Naive thymus-derived CD4-positive, alpha-beta T cell (primary cell): ENCODE measurements at regions not wholly inside any gene's neighbourhood (a gene's known extent, or its start where the extent isn't known, plus 50 kb on each side); places are given as distances from the start of the nearest gene placed in this dataset.

Source experiments
- ATAC-seq: fragments of 150-1000 bp; cut with Tn5 transposase; 2 replicates; pipeline ENCODE4 v1.10.0; 2021; ENCODE audit warnings: mild to moderate bottlenecking, moderate library complexity
- CTCF ChIA-PET: fragments of 350-600 bp; sonication (Branson Sonifier 250); formaldehyde crosslinking; loops from one replicate; lab custom pipeline; 2021; ENCODE audit warnings: antibody characterized with exemption; lab: Charles Lee
- POLR2A ChIA-PET: fragments of 350-600 bp; sonication (Branson Sonifier 250); formaldehyde crosslinking; loops from one replicate; lab custom pipeline; 2021; ENCODE audit warnings: antibody characterized with exemption, inconsistent platforms; lab: Charles Lee
- DNase-seq, 9 donors: peaks; one replicate each; pipeline versions ENCODE4 v3.0.0 to v3.0.0-alpha.2; 2020 to 2022; ENCODE audit warnings: mixed read lengths in 1 of 9
- H3K27ac ChIP-seq: one replicate; pipeline ENCODE4 v1.7.0; 2013; ENCODE audit warnings: mild to moderate bottlenecking, low read depth, low read length, moderate library complexity
- H3K27me3 ChIP-seq, 2 donors: one replicate each; pipeline ENCODE4 v1.7.0; 2013; ENCODE audit warnings: low read length in 2 of 2, mild to moderate bottlenecking in 2 of 2, moderate library complexity in 2 of 2; ENCODE audit not compliant: control insufficient read depth in 2 of 2, insufficient read depth in 2 of 2
- H3K36me3 ChIP-seq, 3 experiments: 1 replicate in 2 of 3; 2 replicates in 1 of 3; pipeline ENCODE4 v1.7.0; 2013; ENCODE audit warnings: low read length in 3 of 3, mild to moderate bottlenecking in 3 of 3, moderate library complexity in 1 of 3; ENCODE audit not compliant: insufficient read depth in 3 of 3, control insufficient read depth in 2 of 3
- H3K4me1 ChIP-seq, 2 donors: one replicate each; pipeline ENCODE4 v1.7.0; 2013; ENCODE audit warnings: low read length in 2 of 2, mild to moderate bottlenecking in 2 of 2, moderate library complexity in 1 of 2; ENCODE audit not compliant: control insufficient read depth in 2 of 2, insufficient read depth in 2 of 2
- H3K4me3 ChIP-seq: 2 replicates; pipeline ENCODE4 v1.7.0; 2013; ENCODE audit warnings: mild to moderate bottlenecking, low read length
- H3K9me3 ChIP-seq, 3 experiments: 1 replicate in 2 of 3; 2 replicates in 1 of 3; pipeline ENCODE4 v1.7.0; 2013; ENCODE audit warnings: low read length in 3 of 3; ENCODE audit not compliant: control insufficient read depth in 2 of 3
- H3K27ac Mint-ChIP-seq, 9 donors: one replicate each; pipeline ENCODE4 v1.8.0; 2020 to 2022; ENCODE audit warnings: mixed read lengths in 9 of 9, mild to moderate bottlenecking in 8 of 9, moderate library complexity in 5 of 9, inconsistent platforms in 2 of 9
- H3K27me3 Mint-ChIP-seq, 5 donors: one replicate each; pipeline ENCODE4 v1.8.0; 2021 to 2022; ENCODE audit warnings: mixed read lengths in 5 of 5, mild to moderate bottlenecking in 1 of 5
- H3K36me3 Mint-ChIP-seq, 5 donors: one replicate each; pipeline ENCODE4 v1.8.0; 2020 to 2022; ENCODE audit warnings: mixed read lengths in 5 of 5, mild to moderate bottlenecking in 3 of 5, inconsistent platforms in 1 of 5
- H3K4me1 Mint-ChIP-seq, 7 donors: one replicate each; pipeline ENCODE4 v1.8.0; 2020 to 2022; ENCODE audit warnings: mixed read lengths in 7 of 7, mild to moderate bottlenecking in 3 of 7, inconsistent platforms in 1 of 7
- H3K4me3 Mint-ChIP-seq, 10 donors: one replicate each; pipeline ENCODE4 v1.8.0; 2020 to 2022; ENCODE audit warnings: mild to moderate bottlenecking in 10 of 10, mixed read lengths in 10 of 10, moderate library complexity in 6 of 10, inconsistent platforms in 2 of 10
- H3K9me3 Mint-ChIP-seq, 11 donors: one replicate each; pipeline ENCODE4 v1.8.0; 2020 to 2022; ENCODE audit warnings: mixed read lengths in 11 of 11, mild to moderate bottlenecking in 4 of 11, inconsistent platforms in 1 of 11, moderate library complexity in 1 of 11
- intact Hi-C, 2 donors: fragments of 100-400 bp; cut with micrococcal nuclease; formaldehyde crosslinking; loops; one replicate each; pipeline ENCODE4 v1.15.1; 2023

DNA sequence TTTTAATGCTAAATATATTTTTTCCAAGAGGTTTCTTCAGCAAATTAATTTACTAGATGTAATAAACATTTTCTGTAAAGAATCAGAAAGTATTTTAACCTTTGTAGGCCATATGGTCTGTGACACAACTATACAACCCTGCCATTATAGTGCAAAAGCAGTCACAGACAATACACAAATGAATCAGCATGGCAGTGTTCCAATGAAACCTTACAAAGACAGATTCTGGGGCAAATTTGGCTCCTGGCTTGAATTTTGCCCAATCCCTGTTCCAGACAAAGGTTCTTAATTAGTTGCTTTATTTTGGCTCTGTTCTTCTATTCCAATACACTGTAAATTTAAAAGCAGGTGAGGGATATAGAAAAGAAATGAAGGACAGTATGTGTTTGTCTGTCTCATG lies 352.5 kb downstream of the C12orf50 start:
- Histone ChIP-seq H3K27me3 (no peaks in the 10 kb centered on the region), H3K4me1 (no peaks in the 10 kb centered on the region), H3K27ac (no peak overlapping the region), H3K4me3 (no peak overlapping the region), H3K36me3 (no peaks in the 10 kb centered on the region), H3K9me3 (no peaks in the 10 kb centered on the region)
- intact Hi-C loops = no loop called here
- CTCF ChIA-PET = no interaction called here
- POLR2A ChIA-PET = no interaction called here
- ATAC-seq = no peak
- Mint-ChIP-seq H3K36me3 (no peaks in the 10 kb centered on the region), H3K9me3 (peaks cover 0 to 11% (median 0%) of the 10 kb centered on the region in 11 donors), H3K27me3 (peaks cover 0 to 4% (median 0%) of the 10 kb centered on the region in 5 donors), H3K27ac (no peak overlapping the region), H3K4me1 (no peaks in the 10 kb centered on the region), H3K4me3 (no peak overlapping the region)
- DNase-seq = no peak

DNA sequence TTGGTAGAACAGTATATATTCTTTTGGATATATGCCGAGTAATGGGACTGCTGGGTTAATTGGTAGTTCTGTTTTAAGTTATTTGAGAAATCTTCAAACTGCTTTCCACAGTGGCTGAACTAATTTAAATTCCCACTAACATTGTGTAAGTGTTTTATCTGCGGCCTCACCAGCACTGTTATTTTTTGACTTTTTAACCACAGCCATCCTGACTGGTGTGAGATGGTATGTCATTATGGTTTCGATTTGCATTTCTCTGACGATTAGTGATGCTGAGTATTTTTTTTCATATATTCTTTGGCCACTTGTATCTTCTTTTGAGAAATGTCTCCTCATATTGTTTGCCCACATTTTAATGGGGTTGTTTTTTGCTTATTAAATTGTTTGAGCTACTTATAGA lies 357.4 kb downstream of the C12orf50 start:
- Histone ChIP-seq H3K9me3 (no peaks in the 10 kb centered on the region), H3K36me3 (no peaks in the 10 kb centered on the region), H3K27ac (no peak overlapping the region), H3K4me3 (no peak overlapping the region), H3K27me3 (no peaks in the 10 kb centered on the region), H3K4me1 (no peaks in the 10 kb centered on the region)
- Mint-ChIP-seq H3K4me1 (no peaks in the 10 kb centered on the region), H3K27ac (no peak overlapping the region), H3K9me3 (peaks cover 0 to 10% (median 0%) of the 10 kb centered on the region in 11 donors), H3K27me3 (peaks cover 0 to 4% (median 0%) of the 10 kb centered on the region in 5 donors), H3K36me3 (no peaks in the 10 kb centered on the region), H3K4me3 (no peak overlapping the region)
- intact Hi-C loops = no loop called here
- DNase-seq (no peak), ATAC-seq (no peak)
- CTCF ChIA-PET = no interaction called here
- POLR2A ChIA-PET = no interaction called here

DNA sequence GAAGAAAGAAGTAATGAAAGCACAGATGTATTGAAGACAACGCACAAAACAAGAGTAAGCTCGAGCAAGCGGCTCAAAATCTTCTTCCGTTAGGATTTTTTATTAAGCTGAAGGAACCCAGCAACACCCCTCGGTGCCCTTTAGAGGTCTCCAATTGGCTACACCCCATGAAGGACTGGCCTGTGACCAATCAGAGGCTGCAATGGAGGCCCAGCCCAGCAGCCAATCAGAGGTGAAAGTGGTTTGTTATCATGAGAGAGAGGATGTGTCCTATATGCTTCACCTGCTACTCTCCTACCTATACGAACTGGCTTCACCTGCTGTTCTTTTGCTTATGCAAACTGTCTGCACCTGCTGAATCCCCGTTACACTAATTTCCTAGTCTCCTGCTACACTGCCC lies 358.8 kb downstream of the C12orf50 start:
- peaks cover 0 to 6% (median 0%) of the 10 kb centered on the region in 11 donors for H3K9me3 Mint-ChIP-seq
- DNase-seq (no peak), ATAC-seq (no peak)
- ChIA-PET POLR2A (no interaction called here), CTCF (no interaction called here)
- no peak overlapping the region for H3K4me3 ChIP-seq
- peaks cover 0 to 1% (median 0%) of the 10 kb centered on the region in 5 donors for H3K27me3 Mint-ChIP-seq
- H3K9me3 ChIP-seq = no peaks in the 10 kb centered on the region
- H3K4me3 Mint-ChIP-seq = no peak overlapping the region
- intact Hi-C loops = no loop called here
- no peak overlapping the region for H3K27ac ChIP-seq
- H3K4me1 ChIP-seq = no peaks in the 10 kb centered on the region
- H3K36me3 ChIP-seq = no peaks in the 10 kb centered on the region
- H3K27me3 ChIP-seq = no peaks in the 10 kb centered on the region
- H3K27ac Mint-ChIP-seq = peak overlapping the region in 1 of 9 donors; percentile 1
- no peaks in the 10 kb centered on the region for H3K4me1 Mint-ChIP-seq
- H3K36me3 Mint-ChIP-seq = no peaks in the 10 kb centered on the region

DNA sequence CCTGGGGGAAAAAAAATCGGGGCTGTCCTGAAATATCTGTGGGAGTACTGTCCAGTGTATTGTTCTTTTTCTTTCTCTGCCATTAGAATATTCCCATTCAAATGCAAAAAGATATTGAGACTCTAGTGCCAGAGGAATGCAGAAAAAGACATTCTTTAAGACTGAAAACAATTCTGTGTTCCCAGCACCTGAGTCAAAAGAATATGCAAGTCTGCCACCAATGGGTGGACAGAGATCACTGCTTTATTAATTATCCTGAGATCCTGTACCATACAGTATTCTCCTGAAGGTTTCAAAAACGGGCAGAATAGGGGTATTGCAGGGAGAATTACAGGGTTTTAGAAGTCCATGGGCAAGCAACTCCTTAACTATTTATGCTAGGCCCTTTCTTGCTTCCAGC lies 361.8 kb downstream of the C12orf50 start:
- ChIA-PET POLR2A (no interaction called here), CTCF (no interaction called here)
- H3K9me3 ChIP-seq = no peaks in the 10 kb centered on the region
- no peak for DNase-seq
- no peaks in the 10 kb centered on the region for H3K4me1 ChIP-seq
- intact Hi-C loops = no loop called here
- ATAC-seq = no peak
- H3K36me3 ChIP-seq = no peaks in the 10 kb centered on the region
- Mint-ChIP-seq H3K27ac (no peak overlapping the region), H3K9me3 (peaks cover 0 to 4% (median 0%) of the 10 kb centered on the region in 11 donors), H3K4me3 (no peak overlapping the region), H3K36me3 (no peaks in the 10 kb centered on the region), H3K27me3 (no peaks in the 10 kb centered on the region), H3K4me1 (peaks cover 0 to 9% (median 2%) of the 10 kb centered on the region in 7 donors)
- no peaks in the 10 kb centered on the region for H3K27me3 ChIP-seq
- no peak overlapping the region for H3K4me3 ChIP-seq
- H3K27ac ChIP-seq = no peak overlapping the region

DNA sequence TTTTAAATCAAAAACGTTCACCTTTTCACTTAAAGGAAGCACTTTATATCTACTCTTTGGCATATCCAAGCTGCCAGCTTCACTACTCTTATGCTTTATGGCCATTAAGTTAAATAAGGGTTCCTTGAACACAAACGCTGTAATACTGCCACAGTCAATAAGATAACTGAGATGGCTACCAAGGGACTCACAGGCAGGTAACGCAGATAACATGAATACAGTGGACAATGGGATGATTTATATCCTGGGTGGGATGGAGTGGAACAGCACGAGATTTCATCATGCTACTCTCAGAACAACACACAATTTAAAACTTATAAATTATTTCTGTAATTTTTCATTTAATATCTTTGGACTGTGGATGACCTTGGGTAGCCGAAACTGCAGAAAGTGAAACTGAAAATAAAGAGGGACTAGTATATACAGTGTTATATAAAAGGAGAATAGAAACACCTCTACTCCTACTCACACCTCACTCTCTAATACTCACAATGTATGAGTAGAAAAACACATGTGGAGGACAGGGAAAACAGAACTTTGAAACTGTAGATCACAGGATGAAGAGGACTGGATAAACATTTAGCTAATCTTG lies 367.3 kb downstream of the C12orf50 start:
- peaks cover 0 to 1% (median 0%) of the 10 kb centered on the region in 11 donors for H3K9me3 Mint-ChIP-seq
- Histone ChIP-seq H3K27me3 (no peaks in the 10 kb centered on the region), H3K4me3 (peak overlapping the region; percentile 20), H3K36me3 (no peaks in the 10 kb centered on the region), H3K4me1 (no peaks in the 10 kb centered on the region), H3K9me3 (no peaks in the 10 kb centered on the region), H3K27ac (no peak overlapping the region)
- DNase-seq = no peak
- peaks cover 0 to 21% (median 4%) of the 10 kb centered on the region in 7 donors for H3K4me1 Mint-ChIP-seq
- H3K36me3 Mint-ChIP-seq = no peaks in the 10 kb centered on the region
- ATAC-seq = peak; percentile 51
- ChIA-PET POLR2A (no interaction called here), CTCF (no interaction called here)
- H3K27me3 Mint-ChIP-seq = no peaks in the 10 kb centered on the region
- H3K27ac Mint-ChIP-seq = peak overlapping the region in 2 of 9 donors; percentile 37 to 60
- H3K4me3 Mint-ChIP-seq = peak overlapping the region in 9 of 10 donors; percentile 1 to 72 (median 49)
- intact Hi-C loops = no loop called here

DNA sequence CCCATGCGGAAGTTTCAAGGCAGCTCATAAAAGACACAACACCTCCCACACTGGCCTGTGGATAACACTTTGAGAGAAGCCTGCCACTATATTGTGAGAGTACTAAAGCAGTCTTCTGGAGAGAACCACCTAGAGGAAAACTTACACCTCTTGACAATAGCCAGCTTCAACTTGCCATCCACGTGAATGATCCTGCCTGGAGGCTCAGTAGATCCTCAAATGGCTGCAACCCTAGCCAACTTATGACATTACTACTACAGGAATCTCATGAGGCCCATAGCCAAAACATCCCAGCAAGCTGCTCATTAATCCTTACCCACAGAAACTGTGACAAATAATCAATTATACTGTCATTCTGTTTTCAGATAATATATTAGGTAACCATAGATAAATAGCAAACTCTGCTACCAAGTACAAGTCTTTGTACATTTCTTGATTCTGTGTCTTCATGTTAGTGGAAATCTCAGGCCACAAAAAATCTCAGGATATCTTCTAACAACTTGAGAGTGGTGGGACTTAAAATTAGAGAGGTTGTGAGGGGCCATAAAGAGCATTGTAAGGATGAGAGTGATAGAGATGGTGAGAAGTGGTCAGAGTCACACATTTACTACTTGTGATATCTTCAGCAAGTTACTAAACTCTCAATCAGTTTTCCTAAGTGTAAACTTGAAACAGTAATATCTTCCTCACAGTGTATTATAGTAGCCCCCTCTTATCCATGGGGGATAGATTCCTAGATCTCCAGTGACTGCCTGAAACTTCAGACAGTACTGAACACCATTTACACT lies 368.0 kb downstream of the C12orf50 start:
- Mint-ChIP-seq H3K9me3 (peaks cover 0 to 1% (median 0%) of the 10 kb centered on the region in 11 donors), H3K36me3 (no peaks in the 10 kb centered on the region), H3K4me1 (peaks cover 0 to 21% (median 4%) of the 10 kb centered on the region in 7 donors), H3K27ac (peak overlapping the region in 1 of 9 donors; percentile 60), H3K4me3 (peak overlapping the region in 6 of 10 donors; percentile 47 to 72 (median 66)), H3K27me3 (no peaks in the 10 kb centered on the region)
- no peaks in the 10 kb centered on the region for H3K4me1 ChIP-seq
- H3K27ac ChIP-seq = no peak overlapping the region
- ATAC-seq = peak; percentile 10
- H3K9me3 ChIP-seq = no peaks in the 10 kb centered on the region
- no peaks in the 10 kb centered on the region for H3K36me3 ChIP-seq
- DNase-seq = no peak
- CTCF ChIA-PET = no interaction called here
- peak overlapping the region; percentile 20 for H3K4me3 ChIP-seq
- no peaks in the 10 kb centered on the region for H3K27me3 ChIP-seq
- POLR2A ChIA-PET = no interaction called here
- intact Hi-C loops = no loop called here
